ENCODE measurements at regions not wholly inside any gene's neighbourhood (a gene's known extent, or its start where the extent isn't known, plus 50 kb on each side); places are given as distances from the start of the nearest gene placed in this dataset.

DNA sequence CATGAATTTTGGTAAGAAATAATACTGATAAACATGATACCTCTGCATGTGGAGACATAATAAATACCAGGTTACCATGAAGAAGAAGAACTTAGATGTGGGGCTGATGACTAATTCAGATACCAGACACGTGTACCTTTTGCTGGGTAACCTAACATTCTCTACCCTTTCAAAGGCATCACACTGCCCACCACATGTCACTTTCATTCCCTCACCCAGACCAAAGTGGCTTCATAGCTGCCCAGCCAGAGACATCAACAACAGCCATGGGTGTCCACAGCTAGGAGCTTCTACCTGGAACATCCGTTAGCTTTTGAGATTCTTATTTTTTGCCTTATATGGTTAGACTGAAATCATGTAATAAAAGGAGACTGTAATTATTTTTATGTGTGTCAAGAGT is 396.8 kb downstream of the MED10 start:
- DNase-seq = no peak

DNA sequence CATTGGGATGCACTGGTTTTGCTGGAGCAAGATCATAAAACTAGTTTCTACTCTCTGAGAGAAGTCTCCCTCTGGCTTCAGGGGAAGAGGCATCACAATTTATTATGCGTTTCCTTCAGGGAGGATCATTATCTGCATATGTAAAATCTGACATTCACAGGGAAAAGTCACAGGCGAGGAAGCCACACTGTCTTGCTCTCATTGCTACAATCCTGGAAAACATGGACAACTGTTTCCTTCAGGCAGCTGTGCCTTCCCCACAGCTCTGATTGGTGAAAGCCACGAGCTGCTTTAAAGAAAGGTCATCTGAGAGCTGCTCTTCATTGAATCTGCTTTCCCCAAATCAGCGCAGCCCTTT is 397.8 kb downstream of the MED10 start:
- DNase-seq = no peak

DNA sequence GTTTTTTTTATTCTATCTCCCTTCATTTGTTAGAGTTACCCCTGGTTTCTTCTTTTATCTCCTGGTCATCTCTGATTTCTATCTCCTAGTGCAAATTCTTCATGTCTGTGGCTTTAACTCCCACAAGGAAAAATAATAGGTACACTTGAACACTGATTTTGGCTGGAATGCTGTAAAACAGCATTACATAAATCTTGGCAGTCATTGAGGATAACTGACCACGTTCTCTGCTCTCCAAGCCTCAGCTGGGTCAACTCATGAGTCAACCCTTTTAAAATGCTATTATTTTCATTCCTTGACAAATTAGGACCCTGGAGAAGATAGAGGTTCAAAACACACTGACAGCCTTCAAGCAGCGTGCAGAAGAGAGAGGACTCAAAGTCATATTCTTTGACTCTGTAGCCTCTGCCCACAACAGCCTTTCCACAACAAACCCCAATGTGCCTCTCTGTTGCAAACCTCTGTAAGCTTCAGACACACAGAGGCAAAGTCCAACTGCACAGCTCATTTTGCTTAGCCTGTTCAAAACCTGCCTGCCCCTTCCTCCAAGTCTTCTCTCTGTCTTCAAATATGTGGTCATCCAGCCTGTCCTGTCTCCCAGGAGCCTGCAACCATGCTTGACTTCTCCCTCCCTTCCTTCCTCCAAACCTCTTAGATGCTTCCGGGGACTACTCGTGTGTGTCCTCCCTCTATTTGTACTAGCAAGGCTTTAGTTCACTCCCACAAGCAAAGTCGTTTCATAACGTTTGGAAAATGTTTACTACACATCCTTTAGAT is 398.4 kb downstream of the MED10 start:
- no peak for DNase-seq

DNA sequence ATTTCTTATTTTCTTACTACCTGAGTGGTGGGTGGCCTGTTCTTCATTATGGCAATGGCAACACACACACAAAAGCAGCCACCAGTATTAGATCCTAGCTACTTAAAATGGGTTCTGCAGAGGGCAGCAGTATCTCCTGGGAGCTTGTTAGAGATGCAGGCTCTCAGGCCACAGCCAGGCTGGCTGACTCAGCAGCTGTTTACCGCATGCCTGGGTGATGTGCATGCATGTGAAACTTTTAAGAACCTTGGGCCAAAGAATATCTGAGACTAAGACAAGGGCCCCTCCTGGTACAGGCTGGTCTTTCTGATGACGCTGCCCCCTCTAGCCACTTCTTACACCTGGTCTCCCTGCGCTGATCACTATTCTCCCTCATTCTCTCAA is 399.0 kb downstream of the MED10 start:
- no peak for DNase-seq

DNA sequence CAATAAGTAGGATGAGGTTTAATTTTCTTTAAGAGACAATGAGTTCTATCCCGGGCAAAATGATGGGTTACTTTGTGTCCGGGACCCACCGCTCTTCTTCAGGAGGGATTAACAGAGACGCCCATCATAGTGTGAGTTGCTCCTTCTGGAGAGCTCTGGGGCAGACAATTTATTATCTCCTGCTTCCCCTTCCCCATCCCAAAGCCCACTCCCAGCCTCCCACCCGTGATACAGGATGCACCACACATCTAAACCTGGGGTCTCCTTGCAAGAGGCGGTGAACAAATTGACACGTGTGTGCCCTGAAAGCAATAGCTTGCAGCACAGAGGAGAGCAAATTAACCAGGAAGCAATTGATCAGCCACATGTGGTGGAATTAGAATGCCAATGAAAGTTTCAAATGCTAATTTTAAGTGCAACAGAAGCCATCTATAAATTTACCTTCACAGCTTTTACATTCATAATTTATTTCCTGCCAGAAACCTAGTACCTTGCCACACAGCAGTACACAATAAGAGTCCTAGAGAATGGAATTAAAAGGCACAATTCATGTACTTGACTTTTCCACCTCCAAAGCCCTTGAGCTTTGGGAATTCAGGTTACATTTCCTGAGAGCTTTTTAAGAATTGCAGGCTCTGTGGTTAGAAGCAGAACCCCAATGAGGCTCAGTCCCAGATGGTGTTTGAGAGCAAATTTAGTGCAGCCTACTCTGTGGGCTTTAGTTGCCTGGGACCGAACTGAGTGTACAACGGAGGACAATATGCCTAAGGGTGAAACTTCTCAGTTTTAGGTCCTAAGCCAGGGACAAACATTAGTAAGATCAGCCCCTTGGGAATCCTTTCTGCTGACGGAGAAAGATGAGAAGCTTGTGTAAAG is 399.6 kb downstream of the MED10 start:
- DNase-seq = no peak

DNA sequence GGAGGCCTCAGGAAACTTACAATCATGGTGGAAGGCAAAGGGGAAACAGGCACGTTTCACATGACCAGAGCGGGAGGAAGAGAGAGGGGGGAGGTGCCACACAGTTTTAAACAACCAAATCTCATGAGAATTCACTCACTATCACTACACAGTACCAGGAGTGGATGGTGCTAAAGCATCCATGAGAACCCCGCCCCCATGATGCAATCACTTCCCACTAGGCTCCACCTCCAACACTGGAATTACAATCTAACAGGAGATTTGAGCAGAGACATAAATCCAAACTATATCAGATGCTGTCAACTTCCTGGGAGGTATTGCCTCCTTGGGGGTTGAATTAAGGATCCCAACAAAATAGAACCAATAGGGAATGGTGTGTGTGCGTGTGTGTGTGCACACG is 407.1 kb downstream of the MED10 start:
- no peak for DNase-seq

DNA sequence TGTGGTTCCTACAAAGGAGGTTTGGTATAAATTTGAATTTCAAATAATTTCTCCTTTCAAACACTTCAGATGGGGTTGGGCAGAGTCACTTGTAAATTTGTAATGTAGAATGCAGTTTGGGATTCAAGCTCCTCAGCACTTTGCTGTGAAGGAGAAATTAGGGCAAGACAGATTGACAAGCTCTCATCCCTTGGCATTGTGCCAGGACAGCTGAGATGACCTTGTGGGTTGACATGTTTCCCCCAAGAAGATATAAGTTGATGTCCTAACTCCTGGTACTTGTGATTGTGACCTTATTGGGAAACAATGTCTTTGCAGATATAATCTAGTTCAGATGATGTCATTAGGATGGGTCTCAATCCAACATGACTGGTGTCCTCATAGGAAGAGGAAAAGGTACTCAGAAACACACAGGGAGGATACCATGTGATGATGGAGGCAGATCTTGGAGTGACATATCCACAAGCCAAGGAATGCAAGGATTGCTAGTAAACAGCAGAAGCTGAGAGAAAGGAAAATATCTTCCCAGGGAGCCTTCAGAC is 408.3 kb downstream of the MED10 start:
- DNase-seq = no peak

DNA sequence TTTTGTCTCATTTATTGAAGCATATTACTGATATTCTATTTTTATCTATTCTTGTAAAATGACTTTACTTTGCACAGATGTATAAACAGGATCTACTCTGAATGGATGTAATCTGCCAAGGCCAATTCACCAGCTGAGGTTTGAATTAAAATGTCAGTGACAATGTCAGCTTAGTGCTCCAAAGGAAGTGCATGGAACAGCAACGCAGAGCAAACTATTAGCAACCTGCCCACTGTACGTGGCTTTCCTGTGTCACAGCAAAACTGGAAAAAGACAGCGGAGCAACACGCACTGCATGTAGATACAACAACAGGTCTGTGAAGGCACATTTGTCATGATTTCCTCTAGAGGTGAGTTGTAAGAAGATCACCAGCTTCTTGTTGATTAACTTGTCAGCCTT is 409.4 kb downstream of the MED10 start:
- DNase-seq = no peak

DNA sequence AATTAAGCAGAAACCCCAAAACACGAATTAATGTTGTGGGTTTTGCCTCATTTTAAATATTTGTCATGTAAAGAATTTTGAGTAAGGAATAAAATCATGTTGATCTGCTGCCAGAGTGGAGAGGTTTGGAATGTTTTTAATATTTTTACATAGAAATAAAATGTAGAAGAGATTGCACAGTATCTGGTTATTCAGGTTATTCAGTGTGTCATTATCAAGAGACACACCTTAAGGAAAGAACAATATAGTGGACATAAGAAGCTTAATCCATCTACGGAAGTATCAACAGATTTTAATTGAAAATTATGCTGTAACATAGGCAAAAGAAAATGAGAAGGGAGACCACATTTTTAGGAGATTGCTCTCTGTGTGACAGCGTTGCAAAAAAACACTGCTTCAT is 410.4 kb downstream of the MED10 start:
- no peak for DNase-seq

DNA sequence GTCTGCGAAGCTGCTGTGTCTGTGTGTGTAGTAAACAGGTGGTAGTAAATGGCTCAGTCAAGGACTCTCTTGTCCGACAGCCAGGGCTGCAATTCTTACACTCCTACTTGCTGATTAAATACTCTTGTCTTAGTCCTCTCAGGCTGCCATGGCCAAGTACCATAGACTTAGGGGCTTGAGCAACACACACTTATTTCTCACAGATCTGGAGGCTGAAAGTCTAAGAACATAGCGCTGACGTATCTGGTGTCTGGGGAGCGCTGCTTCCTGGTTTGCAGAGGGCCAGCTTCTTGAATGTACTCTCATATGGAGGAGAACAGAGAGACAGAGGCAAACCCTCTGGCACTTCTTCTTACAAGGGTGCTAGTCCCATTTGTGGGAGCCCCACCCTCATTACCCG is 411.0 kb downstream of the MED10 start:
- DNase-seq = no peak

DNA sequence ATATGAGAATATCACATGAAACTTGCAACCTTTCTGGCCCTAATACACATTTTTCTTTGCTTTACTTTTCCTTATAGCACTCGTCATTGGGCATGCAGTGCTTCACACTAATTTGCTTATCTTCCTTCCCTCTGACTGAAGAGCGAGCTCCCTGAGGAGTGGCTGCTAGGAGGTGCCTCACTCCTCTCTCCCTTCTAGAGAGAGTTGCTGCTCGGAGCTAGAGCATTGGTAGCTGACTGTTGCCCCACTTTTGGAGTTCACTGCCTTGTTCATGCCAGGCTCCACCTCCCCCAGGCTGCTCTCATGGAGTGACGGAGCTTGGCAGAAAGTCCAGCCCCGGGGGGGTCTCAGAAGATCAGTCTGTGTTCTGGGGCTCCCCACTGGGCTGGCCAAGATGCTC is 413.2 kb downstream of the MED10 start:
- no peak for DNase-seq

DNA sequence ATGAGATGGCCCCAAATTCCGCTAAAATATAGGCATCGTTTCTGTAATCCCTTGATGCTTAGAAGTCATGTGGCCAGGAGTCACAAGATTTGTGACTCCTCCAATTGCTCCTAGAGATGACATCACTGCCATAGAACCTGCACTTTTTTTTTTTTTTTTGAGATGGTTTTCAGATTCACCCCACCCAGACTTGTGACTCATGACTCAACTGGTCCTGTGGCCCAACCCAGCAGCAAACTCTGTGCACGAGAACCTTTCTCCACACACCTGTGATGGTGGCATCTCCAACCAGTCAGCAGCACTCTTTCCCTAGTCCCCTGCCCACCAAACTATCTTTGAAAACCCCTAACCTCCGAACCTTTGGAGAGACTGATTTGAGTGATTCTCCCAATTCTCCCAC is 414.0 kb downstream of the MED10 start:
- DNase-seq = no peak

DNA sequence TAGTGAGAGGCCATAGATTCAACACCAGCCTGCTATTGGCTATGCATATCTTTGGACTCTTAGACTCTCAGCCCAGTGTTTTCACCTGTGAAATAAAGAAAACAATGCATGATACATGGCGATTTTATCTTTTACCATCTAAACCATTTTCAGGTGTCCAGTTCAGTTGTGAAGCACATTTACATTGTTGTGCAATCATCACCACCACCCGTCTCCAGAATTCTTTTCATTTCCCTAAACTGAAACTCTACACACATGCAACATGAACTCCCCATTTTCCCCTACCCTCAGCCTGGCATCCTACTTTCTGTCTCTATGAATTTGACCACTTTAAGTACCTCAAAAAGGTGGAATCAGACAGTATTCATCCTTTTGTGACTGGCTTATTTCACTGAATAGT is 420.6 kb downstream of the MED10 start:
- DNase-seq = no peak

DNA sequence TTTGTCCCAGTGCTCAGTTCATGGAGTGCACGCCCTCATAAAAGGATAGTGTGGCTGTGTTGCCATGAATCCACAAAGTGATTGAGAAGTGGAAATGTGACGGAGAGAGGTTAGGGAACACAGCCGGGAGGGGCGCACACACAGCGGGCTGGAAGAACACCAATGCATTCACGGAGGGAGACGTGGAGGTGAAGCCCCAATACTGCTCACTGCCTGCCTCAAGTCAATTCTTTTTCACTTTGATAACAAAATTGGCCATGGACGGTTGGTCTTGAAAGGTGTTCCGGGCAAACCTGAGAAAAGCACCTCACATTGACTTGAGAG is 424.1 kb downstream of the MED10 start:
- DNase-seq = no peak

DNA sequence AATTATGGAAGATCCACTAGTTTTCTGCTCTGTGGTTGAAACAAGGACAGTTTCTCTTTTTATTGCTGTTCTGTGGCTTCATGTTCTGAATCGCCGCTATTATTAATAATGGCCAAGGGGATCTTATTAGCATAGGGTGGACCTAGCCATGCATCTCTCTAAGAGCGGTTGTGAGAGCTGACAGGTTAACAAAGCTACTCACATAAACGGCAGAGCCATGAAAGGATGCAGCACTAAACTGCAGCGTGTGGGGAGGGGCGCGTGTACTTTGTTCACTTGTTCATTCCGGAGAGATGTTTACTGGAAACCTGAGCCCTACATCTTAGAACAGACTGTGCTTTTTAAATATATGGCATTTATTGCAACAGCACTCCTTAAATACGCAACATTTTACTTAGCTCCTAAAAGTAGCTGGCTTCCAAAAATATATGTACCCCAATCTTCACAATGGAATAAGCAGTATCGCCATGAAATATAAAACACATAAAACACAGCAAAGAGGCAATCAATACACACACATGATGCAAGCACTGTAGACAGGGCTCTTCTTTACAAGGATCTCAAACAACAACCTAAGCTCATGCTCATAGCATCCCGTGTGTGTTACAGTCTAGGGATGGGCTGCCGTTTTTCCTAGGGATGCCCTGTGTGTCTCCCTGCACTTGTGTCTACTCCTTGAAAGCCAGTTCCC is 424.6 kb downstream of the MED10 start:
- DNase-seq = no peak

DNA sequence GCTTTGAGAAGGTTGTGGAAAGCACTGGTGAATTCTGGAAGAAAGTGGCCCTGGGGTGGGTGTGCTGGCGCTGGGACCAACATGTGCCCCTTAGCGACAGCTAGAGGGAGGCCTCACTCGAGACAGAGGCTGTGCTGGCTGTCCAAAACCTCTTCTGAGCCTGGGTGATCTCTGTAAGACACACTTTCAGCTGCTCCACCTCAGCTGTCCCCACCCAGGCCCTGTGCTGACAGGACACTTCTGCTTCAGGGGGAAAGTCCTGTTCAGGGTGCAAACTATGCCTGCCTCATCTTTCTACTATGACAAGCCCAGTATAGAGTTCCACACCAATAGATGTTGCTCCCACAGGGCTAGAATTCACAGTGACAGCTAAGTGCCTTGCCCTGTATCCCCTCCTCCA is 426.4 kb downstream of the MED10 start:
- DNase-seq = no peak

DNA sequence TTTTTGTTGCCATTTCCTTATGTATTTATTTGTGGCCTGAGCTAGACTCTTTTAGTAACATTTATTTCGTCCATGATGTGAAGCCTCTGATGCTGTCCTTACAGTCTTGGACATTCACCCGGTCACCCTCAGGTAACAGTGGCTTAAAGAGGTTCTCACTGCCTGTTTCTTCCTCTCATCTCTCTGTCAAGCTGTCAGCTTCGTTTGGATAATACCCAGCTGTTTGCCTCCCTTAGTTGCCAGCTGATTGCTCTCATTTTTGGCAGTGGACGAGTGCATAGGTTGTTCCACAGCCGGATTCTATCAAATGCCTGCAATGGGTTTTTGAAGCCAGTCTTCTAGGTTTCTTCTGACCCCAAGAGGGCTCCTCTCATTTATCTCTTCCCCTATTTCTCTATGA is 427.7 kb downstream of the MED10 start:
- DNase-seq = no peak

DNA sequence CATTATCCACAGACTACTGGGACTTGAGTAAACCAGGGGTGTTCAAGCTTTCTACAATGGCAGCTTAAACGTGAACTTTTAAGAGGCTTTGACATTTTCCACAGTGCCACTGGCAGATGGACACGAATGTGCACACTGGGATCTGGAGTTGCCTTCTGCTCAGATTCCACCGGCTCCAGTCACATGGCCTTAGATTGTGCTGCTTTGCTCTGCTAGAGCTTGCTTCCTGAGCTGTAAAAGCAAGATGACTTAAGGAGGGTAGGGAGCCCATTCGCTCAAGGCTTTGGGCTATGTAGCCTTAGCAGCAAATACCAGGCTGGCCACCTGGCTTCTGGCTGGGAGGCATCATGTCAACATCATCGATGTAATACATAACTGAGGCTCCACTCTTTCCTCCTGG is 436.9 kb downstream of the MED10 start:
- DNase-seq = no peak

DNA sequence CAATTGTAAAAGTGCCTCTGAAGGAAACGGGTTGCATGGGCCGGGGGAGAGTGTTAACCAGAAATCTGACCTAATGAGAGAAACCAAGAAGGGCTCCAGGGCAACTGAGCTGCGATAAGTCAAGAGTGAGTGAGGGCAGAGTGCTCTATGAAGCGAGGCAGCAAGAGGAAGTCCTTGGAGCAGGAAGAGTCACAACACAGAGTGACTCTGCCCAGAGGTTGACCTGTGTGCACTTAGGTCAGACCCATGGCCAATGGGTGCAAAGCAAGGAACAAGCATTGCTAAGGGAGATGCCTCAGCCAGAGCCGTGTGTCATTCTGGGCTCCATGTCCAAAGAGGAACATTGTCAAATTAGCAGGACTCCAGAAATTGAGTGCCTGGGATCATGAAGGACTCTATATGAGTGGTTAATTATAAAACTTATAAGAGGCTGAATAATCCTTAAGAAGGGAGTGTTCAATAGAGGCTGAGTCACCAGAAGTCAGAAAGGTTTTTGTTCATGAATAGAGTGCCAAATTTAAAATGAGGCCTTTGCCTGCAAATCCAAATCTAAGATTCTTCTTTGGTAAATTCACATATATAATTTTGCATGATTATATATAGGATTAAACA is 438.5 kb downstream of the MED10 start:
- DNase-seq = no peak

DNA sequence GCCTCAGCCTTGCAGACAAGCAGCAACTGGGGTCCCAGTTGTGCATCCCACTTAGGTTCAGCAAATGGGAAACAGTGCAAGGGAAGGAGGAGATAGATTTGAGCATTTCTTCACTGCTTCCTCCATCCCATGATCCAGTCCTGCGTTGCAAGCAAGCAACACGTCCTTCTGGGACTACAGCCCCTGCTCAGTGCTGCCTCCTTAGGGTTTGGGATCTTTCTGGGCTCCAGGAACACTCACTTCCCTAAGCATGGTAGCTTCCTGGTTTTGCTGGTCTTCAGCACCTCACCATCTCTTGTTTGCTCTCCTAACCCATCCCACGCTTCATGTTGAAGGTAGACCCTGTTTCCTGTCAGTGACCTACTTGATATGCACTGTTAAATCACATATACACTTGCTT is 444.7 kb downstream of the MED10 start:
- DNase-seq = no peak

DNA sequence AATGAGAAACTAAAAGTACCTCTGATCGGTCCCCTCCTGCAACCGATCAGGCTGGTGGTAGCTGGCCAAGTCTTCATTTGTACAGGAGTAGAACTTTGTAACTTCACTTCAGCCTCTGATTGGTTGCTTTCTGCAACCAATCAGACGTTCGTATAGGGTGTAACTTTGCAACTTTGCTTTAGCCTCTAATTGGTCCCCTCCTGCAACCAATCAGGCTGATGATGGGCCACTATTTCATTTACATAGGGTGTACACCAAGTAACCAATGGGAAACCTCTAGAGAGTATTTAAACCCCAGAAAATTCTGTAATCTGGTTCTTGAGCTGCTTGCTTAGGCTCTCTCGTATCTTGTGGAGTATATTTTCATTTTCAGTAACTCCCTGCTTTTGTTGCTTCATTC is 445.5 kb downstream of the MED10 start:
- DNase-seq = no peak

DNA sequence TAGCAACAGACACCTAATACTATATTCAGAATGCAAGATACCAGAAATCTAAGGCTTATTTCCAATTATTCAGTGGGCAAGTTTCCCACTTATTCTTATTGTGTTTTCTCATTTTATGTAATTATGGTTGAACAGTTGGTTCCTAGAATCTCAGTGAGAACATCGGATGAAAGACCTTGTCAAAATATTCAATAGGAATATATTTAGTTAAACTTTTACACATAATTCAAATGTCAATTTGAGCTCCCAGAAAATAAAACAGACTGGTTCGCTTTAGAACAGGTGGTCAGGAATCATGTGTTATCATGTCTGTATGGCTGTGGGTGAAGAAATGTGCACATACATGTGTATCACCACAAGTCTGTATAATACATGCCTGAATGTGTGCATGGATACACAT is 447.8 kb downstream of the MED10 start:
- DNase-seq = no peak

DNA sequence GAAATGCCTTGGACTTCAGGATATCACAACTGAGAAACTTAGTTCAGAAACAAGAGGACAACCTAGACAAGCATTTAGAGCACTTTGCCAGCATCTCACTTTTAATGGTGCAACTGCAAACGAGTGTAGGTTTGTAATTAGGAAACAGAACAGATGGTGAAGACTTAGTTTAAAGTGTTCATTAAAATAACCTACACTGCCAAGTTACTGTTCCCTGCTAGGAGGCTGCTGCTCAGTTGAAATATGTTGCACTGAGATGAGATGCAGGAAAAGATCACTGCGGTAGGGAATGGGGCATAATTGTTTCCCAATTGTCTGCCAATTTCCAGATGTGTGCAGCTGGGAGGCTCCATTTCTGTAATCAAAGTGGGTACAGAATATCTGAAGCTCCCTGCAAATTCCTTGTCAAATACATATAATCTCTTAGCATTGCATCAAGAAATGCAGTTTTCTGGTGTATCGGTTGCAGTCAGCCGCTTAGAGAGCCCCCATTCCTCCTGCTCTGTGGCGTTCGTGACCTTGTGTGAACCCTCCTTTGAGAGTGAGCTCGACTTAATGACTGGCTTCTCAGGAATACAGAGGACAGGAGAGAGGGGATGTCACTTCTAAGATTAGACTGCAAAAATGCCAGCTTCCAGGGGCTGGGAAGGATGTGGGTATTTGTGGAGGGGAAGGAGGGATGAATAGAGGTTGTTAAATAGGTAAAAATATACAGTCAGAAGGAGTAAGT is 448.9 kb downstream of the MED10 start:
- DNase-seq = no peak
